Activated naive CD4-positive, alpha-beta T cell treated with anti-CD3 and anti-CD28 coated beads for 36 hours (primary cell): ENCODE measurements at regions not wholly inside any gene's neighbourhood (a gene's known extent, or its start where the extent isn't known, plus 50 kb on each side); places are given as distances from the start of the nearest gene placed in this dataset.
A peak's percentile ranks its signal among the peaks of the same experiment; 100 is the strongest.
"Not testable (repeated sequence)": the region's sequence is repeated elsewhere in the genome, so short reads cannot be mapped to it uniquely, and the experiment has no call there.

Experiments
- CTCF ChIA-PET: fragments of 350-600 bp; sonication (Branson Sonifier 250); formaldehyde crosslinking; loops from one replicate; lab custom pipeline; 2021; ENCODE audit warnings: antibody characterized with exemption; lab: Charles Lee
- DNase-seq: peaks from one replicate; pipeline ENCODE4 v3.0.0-alpha.2; 2020
- H3K27ac Mint-ChIP-seq: one replicate; pipeline ENCODE4 v1.8.0; 2021; ENCODE audit warnings: mild to moderate bottlenecking, mixed read lengths
- H3K27me3 Mint-ChIP-seq: one replicate; pipeline ENCODE4 v1.8.0; 2021; ENCODE audit warnings: low read depth, mixed read lengths
- H3K36me3 Mint-ChIP-seq: one replicate; pipeline ENCODE4 v1.8.0; 2021; ENCODE audit warnings: low read depth, mixed read lengths
- H3K4me1 Mint-ChIP-seq: one replicate; pipeline ENCODE4 v1.8.0; 2021; ENCODE audit warnings: low read depth, mixed read lengths
- H3K4me3 Mint-ChIP-seq: one replicate; pipeline ENCODE4 v1.8.0; 2021; ENCODE audit warnings: mild to moderate bottlenecking, moderate library complexity, mixed read lengths
- H3K9me3 Mint-ChIP-seq: one replicate; pipeline ENCODE4 v1.8.0; 2021; ENCODE audit warnings: mixed read lengths
- intact Hi-C: fragments of 100-400 bp; cut with micrococcal nuclease; formaldehyde crosslinking; loops from one replicate; pipeline ENCODE4 v1.15.1; 2023

GRCh38 chr7:76971201-76971600 is 61.0 kb downstream of the SPDYE17 start:
- H3K27me3 Mint-ChIP-seq, H3K4me3 Mint-ChIP-seq, intact Hi-C loops, H3K36me3 Mint-ChIP-seq, DNase-seq, CTCF ChIA-PET, H3K27ac Mint-ChIP-seq, H3K9me3 Mint-ChIP-seq, H3K4me1 Mint-ChIP-seq: not testable (repeated sequence)

GRCh38 chr7:76969892-76970291 is 62.3 kb downstream of the SPDYE17 start:
- H3K36me3 Mint-ChIP-seq, H3K9me3 Mint-ChIP-seq, intact Hi-C loops, H3K4me3 Mint-ChIP-seq, H3K4me1 Mint-ChIP-seq, CTCF ChIA-PET, H3K27ac Mint-ChIP-seq, H3K27me3 Mint-ChIP-seq, DNase-seq: not testable (repeated sequence)

- H3K36me3 Mint-ChIP-seq, intact Hi-C loops, H3K4me1 Mint-ChIP-seq, H3K4me3 Mint-ChIP-seq, H3K9me3 Mint-ChIP-seq, H3K27ac Mint-ChIP-seq, DNase-seq, H3K27me3 Mint-ChIP-seq, CTCF ChIA-PET: not testable (repeated sequence)
Measured at GRCh38 chr7:76965731-76966548, 66.2 kb downstream of the SPDYE17 start.

- H3K36me3 Mint-ChIP-seq, intact Hi-C loops, CTCF ChIA-PET: not testable (repeated sequence)
Measured at GRCh38 chr7:76964050-76964449, 68.1 kb downstream of the SPDYE17 start.

GRCh38 chr7:76963061-76963460 is 69.1 kb downstream of the SPDYE17 start:
- DNase-seq, H3K4me3 Mint-ChIP-seq, H3K36me3 Mint-ChIP-seq, H3K9me3 Mint-ChIP-seq, intact Hi-C loops, H3K27me3 Mint-ChIP-seq, CTCF ChIA-PET, H3K27ac Mint-ChIP-seq, H3K4me1 Mint-ChIP-seq: not testable (repeated sequence)

More at GRCh38 chr7:76964050-76964449, 68.1 kb downstream of the SPDYE17 start:
- not testable (repeated sequence) for H3K27me3 Mint-ChIP-seq, DNase-seq, H3K4me3 Mint-ChIP-seq, H3K27ac Mint-ChIP-seq, H3K4me1 Mint-ChIP-seq, H3K9me3 Mint-ChIP-seq

GRCh38 chr7:76960400-76960986 is 71.7 kb downstream of the SPDYE17 start:
- H3K36me3 Mint-ChIP-seq, H3K4me3 Mint-ChIP-seq, H3K4me1 Mint-ChIP-seq, CTCF ChIA-PET, H3K27me3 Mint-ChIP-seq, intact Hi-C loops, H3K27ac Mint-ChIP-seq, H3K9me3 Mint-ChIP-seq, DNase-seq: not testable (repeated sequence)

- DNase-seq, H3K4me3 Mint-ChIP-seq: not testable (repeated sequence)
Measured at GRCh38 chr7:76959573-76960399, 72.4 kb downstream of the SPDYE17 start.

GRCh38 chr7:76956531-76956930 is 75.6 kb downstream of the SPDYE17 start:
- H3K9me3 Mint-ChIP-seq, H3K27me3 Mint-ChIP-seq, H3K27ac Mint-ChIP-seq, intact Hi-C loops, H3K4me3 Mint-ChIP-seq, H3K4me1 Mint-ChIP-seq, CTCF ChIA-PET, DNase-seq, H3K36me3 Mint-ChIP-seq: not testable (repeated sequence)

More at GRCh38 chr7:76959573-76960399, 72.4 kb downstream of the SPDYE17 start:
- H3K27ac Mint-ChIP-seq, H3K27me3 Mint-ChIP-seq, H3K9me3 Mint-ChIP-seq, CTCF ChIA-PET, H3K36me3 Mint-ChIP-seq, H3K4me1 Mint-ChIP-seq, intact Hi-C loops: not testable (repeated sequence)

DNA sequence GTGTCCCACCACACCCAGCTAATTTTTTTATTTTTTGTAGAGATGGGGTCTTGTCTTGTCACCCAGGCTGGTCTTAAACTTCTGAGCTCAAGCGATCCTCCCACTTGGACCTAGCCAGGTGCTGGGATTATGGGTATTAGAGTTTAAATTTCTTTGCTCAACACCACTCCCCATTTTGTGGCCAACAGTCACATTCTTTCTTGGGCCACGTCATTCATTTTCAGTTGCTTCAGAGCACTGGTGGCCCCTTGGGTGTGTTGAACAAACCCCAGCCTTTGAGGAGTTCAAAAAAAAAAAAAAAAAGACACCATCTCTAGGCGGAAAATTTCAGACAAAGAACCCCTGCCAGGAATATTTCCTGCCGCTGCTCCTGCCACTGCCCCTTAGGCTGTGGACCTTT is 77.0 kb downstream of the SPDYE17 start:
- H3K36me3 Mint-ChIP-seq, H3K27me3 Mint-ChIP-seq, DNase-seq, H3K9me3 Mint-ChIP-seq, H3K27ac Mint-ChIP-seq, H3K4me1 Mint-ChIP-seq, CTCF ChIA-PET, H3K4me3 Mint-ChIP-seq, intact Hi-C loops: not testable (repeated sequence)

DNA sequence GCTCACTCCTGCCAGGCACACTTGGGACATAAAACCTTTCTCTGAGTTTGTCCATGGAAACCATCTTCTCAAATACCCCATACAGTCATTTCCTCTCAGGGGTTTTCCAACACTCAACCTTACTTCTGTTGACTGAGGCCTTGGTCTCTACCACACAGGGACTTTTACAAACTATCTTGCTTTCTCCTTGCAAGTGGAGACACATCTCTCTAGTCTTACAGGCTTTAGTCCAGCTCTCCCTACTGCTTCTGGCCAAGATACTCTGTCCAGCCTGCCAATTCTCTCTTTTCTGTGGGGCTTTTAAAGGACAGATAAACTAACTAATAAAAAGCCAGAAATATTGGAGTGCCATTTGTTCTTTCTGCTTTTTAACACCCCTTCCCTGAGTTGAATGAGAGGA is 87.6 kb downstream of the SPDYE17 start:
- H3K27ac Mint-ChIP-seq, result peak overlapping the region; percentile 3
- peak; percentile 4 for DNase-seq
- intact Hi-C loops, CTCF ChIA-PET, H3K27me3 Mint-ChIP-seq, H3K36me3 Mint-ChIP-seq, H3K4me3 Mint-ChIP-seq, H3K9me3 Mint-ChIP-seq, H3K4me1 Mint-ChIP-seq: not testable (repeated sequence)

DNA sequence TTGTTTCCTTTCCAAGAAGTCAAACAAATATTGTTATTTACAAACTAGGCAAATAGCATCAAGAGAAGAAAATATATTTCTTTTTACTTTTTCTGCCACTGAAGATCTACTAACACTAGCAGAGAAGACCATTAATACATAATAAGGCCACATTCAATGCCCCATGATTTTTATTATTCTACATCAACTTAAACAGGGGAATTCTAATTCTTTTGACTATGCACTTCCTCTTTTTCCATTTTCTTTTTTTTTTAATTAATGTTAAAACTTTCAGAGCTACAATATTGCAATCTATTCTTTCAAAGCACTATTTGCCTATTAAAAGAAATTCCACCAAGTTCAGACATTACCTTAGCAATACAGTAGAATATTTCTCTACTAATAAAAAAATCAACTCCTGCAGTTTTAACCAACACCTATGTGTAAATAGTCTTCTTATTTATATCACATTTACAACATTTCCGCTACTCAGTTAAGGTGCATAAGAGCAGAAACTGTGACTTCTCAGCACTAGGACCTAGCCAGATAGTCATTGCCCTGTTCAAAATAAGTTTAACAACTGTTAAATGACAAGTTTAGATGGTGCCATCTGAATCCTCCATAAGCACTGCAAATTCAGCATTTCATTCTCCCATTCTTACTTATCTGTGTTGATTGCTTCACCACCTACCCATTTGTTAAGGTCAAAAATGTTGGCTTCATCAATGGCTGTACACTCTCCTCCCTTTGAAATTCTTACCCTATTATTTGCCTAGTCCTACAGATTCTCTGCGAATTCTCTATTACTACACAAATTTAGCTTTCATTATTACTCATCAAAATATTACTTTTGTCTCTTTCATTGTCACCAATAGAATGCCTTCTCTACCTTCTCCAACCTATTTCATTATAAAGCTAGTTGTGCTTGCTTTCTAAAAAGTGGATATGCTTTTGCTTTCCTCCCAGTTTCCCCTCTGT is 90.1 kb downstream of the SPDYE17 start:
- H3K36me3 Mint-ChIP-seq, H3K27ac Mint-ChIP-seq, H3K4me1 Mint-ChIP-seq, DNase-seq, intact Hi-C loops, CTCF ChIA-PET, H3K27me3 Mint-ChIP-seq, H3K9me3 Mint-ChIP-seq, H3K4me3 Mint-ChIP-seq: not testable (repeated sequence)

DNA sequence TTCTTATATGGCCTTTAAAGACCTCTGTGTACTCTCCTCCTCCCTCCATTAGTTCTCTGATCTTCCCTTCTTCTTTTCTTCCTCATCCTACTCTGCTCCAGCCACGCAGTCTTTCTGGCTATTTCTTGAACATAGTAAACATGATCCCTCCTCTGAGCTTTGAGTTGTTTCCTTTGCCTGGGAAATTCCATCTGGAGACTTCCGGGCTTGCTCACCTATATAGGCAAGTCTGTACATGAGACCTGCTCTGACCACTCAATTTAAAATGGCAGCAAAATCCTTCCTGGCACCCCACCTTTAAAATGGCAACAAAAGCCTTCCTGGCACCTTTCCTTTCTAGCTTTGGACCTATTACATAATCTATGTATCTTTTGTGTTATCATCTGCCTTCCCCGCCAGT is 94.4 kb downstream of the SPDYE17 start:
- H3K36me3 Mint-ChIP-seq, H3K9me3 Mint-ChIP-seq, H3K27me3 Mint-ChIP-seq, CTCF ChIA-PET, intact Hi-C loops, DNase-seq, H3K4me3 Mint-ChIP-seq, H3K27ac Mint-ChIP-seq, H3K4me1 Mint-ChIP-seq: not testable (repeated sequence)
